ENCODE measurements at regions not wholly inside any gene's neighbourhood (a gene's known extent, or its start where the extent isn't known, plus 50 kb on each side); places are given as distances from the start of the nearest gene placed in this dataset.

DNA sequence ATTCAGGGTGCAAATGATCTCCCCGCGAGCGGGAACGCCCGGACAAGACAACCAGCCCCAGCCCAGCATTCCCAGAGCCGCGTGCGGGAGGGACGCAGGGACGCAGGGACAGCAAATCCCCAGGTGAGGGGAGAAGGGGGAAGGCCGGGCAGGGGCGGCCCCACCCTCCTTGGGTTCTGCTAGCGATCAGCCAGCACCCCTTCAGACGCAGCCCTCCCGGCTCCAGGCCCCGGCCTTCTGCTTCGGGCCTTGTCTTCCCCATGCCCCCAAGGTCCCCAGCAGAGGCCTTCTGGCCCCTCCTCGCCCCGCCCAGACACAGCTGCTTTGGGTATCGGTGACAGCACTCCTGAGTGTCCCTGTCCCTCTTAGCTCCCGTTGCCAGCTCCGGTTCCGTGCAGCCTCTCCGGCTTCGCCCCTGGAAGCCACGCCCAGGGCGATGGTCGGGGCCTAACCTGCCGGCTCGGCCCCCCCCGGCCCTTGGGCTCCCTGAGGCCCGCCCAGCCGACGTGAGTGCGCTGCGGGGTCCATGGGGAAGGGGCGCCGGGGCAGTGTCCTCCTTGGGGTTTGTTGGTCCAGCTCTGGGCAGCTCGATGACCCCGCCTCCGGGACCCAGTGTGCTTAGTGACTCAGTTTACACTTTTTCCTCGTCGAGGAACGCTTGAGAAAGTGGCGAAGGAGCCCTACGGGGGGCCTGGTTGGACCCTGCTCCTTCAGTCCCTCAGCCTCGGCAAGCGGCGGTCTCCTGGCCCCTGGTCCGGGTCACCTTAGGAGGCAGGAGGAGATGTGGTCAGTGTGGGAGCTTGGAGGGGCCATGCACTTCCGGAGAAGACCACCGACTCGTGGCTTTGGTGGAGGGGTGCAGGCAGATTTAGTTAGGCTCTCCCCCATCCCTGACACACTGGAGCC lies 50.5 kb upstream of the AMZ2 start:
- H3K4me1 Mint-ChIP-seq, result peaks cover 46% of the 10 kb centered on the region
- ATAC-seq (replicated peaks; ENCODE audit: extremely low read depth, poor library complexity, severe bottlenecking), result no peak
- H3K27me3 Mint-ChIP-seq, result no peaks in the 10 kb centered on the region
- H3K27ac Mint-ChIP-seq (ENCODE audit: low read depth), result peak overlapping the region; percentile 59
- no peak for DNase-seq (ENCODE audit: low spot score in 2 of 2)
- H3K36me3 Mint-ChIP-seq (ENCODE audit: insufficient read depth), result peaks cover 13% of the 10 kb centered on the region
- no peaks in the 10 kb centered on the region for H3K9me3 Mint-ChIP-seq
- peak overlapping the region; percentile 82 for H3K4me3 Mint-ChIP-seq

DNA sequence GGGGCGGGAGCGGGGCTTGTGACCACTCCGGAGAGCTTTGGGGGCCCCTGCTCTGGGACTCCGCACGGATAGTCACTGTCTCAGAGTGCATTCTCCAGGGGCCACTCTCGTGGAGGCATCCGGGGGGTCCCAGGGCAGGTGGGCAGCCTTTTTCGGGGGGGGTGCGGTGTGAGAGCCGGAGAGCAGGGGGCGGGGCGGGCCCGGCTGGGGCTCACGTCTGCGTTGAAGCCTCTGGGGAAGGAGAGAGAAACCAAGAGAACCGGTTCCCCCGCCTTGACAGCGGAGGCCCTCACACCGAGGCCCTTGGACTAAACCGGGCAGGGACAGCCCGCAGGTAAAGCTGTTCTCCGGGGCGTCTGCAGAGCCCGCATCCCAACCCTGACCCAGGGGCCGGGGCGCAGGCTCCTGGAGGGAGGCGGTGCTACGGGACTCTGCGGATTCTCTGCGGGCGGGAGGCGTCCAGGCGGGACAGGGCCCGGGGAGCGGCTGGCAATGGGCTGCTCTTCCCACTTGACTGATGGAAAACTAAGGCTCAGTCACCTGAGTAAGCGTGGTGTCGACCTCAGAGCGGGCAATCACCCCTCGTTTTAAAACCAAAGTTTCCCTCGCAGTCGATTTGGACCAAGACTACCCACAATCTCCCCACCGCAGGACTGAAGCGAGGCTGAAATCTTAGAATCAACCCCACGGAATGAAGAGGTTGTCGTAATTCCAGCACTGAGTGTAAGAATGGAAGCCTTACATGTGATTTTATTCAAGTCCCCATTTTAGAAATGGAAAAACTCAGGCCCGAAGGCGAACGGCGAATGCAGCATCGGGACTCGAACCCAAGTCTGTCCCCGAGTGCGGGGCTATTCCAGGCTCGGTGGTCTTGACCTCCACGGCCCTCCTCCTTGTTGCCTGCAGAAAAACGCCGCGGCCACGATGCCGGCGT lies 49.6 kb upstream of the AMZ2 start:
- H3K36me3 Mint-ChIP-seq (ENCODE audit: insufficient read depth), result peaks cover 13% of the 10 kb centered on the region
- no peaks in the 10 kb centered on the region for H3K27me3 Mint-ChIP-seq
- ATAC-seq (replicated peaks; ENCODE audit: extremely low read depth, poor library complexity, severe bottlenecking) (no peak), DNase-seq (ENCODE audit: low spot score in 2 of 2) (peak in 1 of 2 donors; percentile 6)
- peak overlapping the region; percentile 59 for H3K27ac Mint-ChIP-seq (ENCODE audit: low read depth)
- H3K9me3 Mint-ChIP-seq, result no peaks in the 10 kb centered on the region
- H3K4me1 Mint-ChIP-seq, result peaks cover 40% of the 10 kb centered on the region
- H3K4me3 Mint-ChIP-seq, result peak overlapping the region; percentile 82
